ENCODE measurements at regions not wholly inside any gene's neighbourhood (a gene's known extent, or its start where the extent isn't known, plus 50 kb on each side); places are given as distances from the start of the nearest gene placed in this dataset.
"Not testable (repeated sequence)": the region's sequence is repeated elsewhere in the genome, so short reads cannot be mapped to it uniquely, and the experiment has no call there.

GRCh38 chrX:128781506-128781905, 729.3 kb upstream of the ACTRT1 start:
- no peak for DNase-seq

DNA sequence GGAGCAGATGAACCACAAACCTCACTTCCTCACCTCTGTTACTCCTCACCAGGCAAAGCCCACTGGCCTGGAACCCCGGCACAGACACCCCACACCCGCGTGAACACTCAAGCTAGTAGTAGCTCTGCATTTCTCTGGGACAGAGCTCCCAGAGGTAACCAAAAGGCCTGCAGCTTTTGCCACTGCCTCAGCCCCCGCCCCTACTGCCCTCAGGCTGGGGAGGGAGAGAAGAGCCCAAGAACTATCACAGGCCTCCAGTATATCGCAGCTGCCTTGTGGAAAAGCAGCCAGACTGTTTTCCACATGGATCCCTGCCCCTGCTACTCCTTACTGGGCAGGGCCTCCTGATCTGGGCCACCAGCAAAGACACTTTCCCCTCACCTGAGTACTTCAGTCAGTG, 728.7 kb upstream of the ACTRT1 start:
- DNase-seq = no peak

GRCh38 chrX:128769495-128769894, 717.3 kb upstream of the ACTRT1 start:
- DNase-seq = no peak

GRCh38 chrX:128759745-128760144, 707.5 kb upstream of the ACTRT1 start:
- DNase-seq = no peak

DNA sequence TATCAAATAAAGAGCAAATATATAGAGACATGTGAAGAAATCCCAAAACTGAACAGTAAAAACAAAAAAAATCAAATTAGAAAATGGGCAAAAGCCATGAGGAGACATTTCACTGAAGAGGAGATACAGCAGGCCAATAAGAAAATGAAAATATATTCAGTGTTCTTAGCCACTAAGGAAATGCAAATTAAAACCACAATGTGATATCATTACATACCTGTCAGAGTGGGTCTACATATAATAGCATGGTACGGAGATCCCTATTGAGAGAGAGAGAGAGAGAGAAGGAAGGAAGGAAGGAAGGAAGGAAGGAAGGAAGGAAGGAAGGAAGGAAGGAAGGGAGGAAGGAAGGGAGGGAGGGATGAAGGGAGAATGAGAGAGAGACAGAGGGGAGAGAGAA, 707.0 kb upstream of the ACTRT1 start:
- DNase-seq = no peak

DNA sequence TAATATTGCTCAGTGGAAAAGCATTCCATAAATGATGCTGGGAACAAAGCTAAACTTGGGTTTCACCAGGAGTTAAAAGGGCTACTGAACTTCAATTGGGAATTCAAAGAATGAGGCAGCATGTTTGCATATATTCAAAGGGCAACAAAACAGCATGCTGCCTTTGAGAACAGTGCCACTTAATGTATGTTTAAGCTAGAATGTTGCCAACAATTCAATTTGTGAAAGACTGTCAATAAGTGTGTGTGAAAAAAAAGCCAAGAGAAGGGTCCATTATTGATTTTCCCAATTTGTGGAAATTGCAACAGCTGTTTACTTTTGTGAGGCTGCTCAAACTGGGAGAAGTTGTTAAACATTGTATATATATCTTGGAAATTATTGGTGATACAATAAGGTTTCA, 701.9 kb upstream of the ACTRT1 start:
- DNase-seq = no peak

- DNase-seq = no peak
These were observed 687.3 kb upstream of the ACTRT1 start for GRCh38 chrX:128739539-128739938.

GRCh38 chrX:128728943-128729342, 676.7 kb upstream of the ACTRT1 start:
- no peak for DNase-seq

DNA sequence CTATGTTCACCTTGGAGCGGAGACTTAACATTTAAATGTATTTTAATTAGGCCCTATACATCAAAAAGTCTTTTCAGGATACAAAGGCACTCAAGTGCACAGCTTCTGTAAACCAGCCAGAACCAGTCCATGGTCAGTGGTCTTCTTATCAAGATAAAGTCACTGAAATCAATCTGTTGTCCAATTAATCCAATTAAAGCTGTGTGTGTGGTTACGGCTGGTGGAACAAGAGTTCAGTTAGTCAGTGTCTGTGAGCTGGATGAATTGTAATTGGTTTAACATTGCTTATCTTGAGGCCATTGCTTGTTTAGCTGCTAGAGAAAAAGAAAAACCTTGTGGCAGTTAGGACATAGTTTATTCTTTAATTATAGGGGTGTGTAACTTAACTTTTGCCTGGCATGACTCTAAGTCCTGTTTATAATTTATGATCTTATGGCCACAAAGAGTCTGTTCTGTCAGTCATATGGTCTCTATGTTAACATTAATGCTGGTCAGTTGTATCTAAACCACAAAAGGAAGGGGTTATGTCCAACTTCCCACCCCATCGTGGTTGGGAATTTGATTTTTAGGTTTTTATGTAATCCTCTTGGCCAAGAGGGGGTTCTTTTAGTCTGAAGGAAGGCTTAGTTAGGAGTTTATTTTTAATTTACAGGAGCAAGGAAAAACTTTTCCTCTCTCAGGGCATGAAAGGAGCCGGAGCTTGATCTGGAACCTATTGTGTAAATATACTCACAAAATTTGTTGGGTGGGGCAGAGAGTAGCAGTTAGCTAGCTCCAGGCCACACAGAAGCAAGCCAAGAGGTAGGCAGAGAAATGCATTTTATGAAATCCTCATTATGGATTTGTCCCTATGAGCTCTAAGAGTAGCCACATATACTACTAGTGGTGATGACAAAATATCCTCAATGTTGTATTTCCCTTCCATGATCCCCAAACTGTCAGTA, 665.7 kb upstream of the ACTRT1 start:
- DNase-seq = no peak

- no peak for DNase-seq
These were observed 662.2 kb upstream of the ACTRT1 start for GRCh38 chrX:128714425-128714824.

DNA sequence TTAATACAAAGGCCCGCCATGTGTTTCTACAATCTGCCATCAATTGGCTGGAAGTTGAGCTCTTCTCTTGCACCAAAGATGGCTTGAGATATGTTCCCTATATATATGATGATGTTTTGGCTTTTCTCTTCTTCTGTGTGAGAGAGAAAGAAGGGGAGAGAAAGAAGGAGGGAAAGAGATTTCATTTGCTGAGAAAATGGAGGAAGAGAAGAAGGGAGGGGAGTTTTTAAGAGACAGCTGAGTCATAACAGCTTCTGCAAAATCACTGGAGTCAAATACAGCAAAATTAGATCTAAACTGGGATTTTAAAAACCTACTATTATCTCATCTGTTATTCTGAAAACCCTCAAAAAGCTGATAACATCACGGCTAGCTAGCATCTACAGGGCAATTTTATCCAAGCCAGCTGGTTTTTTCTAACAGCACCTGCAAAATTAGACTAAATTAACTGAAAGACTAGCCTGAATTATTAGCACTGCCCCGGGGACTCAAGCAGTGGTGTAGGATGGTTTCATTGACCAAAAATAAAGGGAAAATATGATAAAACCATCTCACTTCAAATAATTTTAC, 647.6 kb upstream of the ACTRT1 start:
- no peak for DNase-seq

DNA sequence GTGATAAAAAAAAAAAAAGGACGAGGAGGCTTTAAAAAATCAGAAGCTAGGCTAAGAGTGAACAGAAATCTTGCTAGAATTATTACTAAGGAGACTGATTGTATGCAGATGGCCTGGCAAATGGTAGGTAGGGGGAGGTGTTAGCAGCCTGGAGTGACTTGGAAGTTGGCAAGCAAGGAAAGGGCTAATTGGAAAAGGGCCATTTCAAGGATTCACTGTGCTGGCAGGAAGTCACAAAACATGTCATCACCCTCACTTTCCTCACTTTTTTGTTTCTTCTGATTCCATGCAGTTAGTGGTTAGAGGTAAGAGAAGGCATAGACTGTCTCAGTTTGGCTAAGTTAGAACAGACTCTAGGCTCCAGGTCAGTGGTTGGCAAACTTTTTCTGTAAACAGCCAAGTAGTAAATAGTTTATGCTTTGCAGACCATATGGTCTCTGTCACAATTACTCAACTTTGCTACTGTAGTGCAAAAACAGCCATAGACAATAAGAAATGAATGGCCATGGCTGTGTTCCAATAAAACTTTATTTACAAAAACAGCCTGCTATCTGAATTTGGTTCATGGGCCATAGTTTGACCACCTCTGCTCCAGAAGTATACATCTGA, 646.5 kb upstream of the ACTRT1 start:
- DNase-seq = peak; percentile 74

GRCh38 chrX:128691872-128692271, 639.7 kb upstream of the ACTRT1 start:
- DNase-seq = no peak

- no peak for DNase-seq
These were observed 633.2 kb upstream of the ACTRT1 start for GRCh38 chrX:128685387-128685786.

- no peak for DNase-seq
These were observed 624.4 kb upstream of the ACTRT1 start for GRCh38 chrX:128676651-128677050.

GRCh38 chrX:128674326-128675086, 622.3 kb upstream of the ACTRT1 start:
- not testable (repeated sequence) for DNase-seq

DNA sequence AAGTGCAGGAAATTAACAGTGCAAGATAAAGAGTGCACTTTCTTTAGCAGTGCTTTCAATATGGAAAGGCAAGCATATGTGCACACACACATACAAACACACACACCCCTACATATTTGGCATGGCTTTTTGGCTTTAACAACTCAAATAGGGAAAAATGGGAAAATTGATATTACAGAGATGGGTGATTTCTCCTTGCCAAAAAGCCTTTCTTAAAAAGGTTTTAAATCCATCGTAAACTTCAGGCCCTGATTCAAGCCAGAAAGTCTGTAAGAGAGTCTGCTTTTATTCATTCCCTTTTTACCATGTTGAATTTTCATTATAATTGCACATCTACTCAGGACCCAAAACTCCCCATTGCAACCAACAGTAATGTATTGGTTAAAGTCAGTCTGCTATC, 612.0 kb upstream of the ACTRT1 start:
- DNase-seq = peak; percentile 9

DNA sequence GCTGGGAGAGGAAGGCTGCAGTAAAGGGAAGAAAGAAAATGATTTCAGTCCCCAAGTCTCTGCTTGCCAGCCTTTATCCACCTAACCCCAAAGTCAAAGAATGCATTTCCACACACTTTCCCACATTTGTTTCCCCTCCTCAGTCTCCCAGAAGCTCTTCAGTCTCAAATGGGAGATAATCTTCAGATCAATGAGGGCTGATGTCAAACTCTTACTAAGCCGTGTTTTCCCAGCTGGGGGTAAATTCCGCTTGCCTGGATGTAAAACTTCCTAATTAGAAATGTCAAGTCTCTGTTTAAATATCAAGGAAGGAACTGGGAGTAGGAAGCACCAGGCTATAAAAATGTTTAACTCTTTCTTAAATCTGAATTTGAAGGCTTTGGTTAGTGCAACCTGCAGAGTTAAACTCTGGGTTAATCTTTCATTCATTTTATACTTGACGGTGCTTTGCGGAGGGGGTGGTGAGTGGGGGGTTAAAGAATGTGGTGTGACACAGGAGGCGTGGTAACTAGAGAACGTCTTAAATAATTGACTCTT, 601.4 kb upstream of the ACTRT1 start:
- no peak for DNase-seq

DNA sequence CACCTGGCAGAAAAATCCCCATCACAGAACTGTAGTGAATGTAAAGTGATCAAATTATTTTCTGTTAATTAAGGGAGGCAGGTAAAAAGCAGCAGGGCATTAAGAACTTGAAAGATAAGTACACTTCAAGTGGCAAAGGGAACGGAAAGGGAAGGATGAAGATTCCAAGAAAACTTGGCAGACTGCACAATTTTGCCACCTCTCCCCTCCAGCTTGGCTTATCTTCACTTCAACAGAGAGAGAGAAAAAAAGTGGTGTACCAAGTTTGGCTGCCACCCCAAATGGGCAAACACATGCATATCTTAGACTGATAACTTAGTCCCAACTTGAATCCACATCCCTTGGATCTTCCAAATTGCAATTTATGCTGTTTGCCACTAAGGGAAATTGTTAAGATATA, 598.1 kb upstream of the ACTRT1 start:
- no peak for DNase-seq

DNA sequence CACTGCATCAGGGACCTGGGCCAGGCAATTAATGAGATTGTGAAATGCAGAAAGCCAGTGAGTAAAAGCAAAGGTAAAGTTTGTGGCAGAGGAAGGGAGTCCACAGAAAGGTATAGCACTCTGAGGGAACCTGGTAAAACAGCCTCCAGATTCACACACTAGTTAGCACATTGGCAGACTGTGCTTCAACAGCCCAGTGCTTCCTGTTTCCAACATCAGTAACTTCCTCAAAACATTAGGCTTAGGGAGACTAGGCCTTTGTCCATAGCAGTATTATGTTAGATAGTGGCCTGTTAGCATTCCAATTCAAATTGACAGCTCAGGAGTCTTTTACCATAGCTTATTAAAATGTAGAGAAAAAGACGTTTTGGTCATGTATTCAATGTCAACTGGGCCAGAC, 582.6 kb upstream of the ACTRT1 start:
- no peak for DNase-seq

DNA sequence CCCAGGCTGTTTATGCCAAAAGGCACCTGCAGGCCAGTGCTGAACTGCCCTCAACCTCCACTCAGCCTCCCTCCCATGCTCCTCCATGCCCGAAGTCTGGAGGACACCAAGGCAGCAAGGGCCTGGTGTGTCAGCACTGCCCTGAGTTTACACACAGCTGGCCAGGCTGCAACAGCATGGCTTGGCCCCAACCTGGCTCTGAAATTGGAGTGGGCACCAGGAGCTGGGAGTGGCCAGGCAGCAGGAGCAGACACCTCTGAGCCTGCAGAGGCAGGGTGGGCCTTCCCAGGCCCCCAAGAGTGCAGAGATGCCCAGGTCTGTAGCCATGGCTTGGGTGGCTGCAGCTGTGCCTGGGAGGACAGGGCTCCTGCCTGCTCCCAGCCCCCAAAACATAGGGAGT, 571.2 kb upstream of the ACTRT1 start:
- no peak for DNase-seq

DNA sequence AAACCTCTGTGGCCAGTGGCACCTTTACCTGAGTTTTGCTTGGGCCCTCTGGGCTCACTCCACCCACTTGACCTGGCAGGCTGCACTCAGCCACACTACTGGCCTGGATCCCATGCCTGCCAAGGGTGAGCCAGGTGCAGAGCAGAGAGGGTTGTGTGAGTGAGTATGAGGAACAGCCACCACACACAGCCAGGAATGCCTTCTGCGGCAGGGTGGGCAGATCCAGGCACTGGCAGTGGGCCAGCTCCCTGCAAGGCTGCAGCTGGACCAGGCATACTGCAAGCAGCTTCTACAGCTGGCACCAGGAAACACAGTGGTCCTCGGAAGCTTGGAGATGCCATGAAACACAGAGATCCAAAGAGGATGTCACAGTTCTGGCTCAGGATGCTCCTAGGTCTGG, 570.1 kb upstream of the ACTRT1 start:
- DNase-seq = no peak

Data from muscle of arm (tissue), 1 donor.